ENCODE measurements at regions not wholly inside any gene's neighbourhood (a gene's known extent, or its start where the extent isn't known, plus 50 kb on each side); places are given as distances from the start of the nearest gene placed in this dataset.

DNA sequence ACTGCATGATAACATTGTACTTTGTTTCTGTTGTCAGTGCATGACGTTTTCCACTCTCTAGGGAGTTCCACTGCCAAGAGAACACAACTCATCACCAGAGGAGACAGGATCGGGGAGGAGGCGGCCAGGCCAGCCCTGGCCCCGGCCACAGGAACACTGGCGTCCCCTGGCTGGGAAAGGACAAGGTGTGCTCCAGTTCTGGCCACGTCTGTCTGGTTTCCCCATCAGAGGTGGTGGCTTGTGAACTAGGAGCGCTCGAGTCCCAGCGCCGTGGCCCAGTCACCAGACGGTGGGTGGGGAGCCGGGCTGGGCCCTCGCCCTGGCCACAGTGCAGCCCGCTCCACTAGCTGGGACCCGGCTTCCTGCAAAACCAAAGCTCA lies 211.9 kb upstream of the IRX4 start:
- TF ChIP-seq, protein P1, sequence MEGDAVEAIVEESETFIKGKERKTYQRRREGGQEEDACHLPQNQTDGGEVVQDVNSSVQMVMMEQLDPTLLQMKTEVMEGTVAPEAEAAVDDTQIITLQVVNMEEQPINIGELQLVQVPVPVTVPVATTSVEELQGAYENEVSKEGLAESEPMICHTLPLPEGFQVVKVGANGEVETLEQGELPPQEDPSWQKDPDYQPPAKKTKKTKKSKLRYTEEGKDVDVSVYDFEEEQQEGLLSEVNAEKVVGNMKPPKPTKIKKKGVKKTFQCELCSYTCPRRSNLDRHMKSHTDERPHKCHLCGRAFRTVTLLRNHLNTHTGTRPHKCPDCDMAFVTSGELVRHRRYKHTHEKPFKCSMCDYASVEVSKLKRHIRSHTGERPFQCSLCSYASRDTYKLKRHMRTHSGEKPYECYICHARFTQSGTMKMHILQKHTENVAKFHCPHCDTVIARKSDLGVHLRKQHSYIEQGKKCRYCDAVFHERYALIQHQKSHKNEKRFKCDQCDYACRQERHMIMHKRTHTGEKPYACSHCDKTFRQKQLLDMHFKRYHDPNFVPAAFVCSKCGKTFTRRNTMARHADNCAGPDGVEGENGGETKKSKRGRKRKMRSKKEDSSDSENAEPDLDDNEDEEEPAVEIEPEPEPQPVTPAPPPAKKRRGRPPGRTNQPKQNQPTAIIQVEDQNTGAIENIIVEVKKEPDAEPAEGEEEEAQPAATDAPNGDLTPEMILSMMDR (IDR thresholded peaks at IDR 0.05): no peak
- TF ChIP-seq POLR2A (IDR thresholded peaks at IDR 0.05): no peak
